Erythroblast (primary cell): ENCODE measurements at regions not wholly inside any gene's neighbourhood (a gene's known extent, or its start where the extent isn't known, plus 50 kb on each side); places are given as distances from the start of the nearest gene placed in this dataset.

Experiments used
- GATA1 ChIP-seq: IDR thresholded peaks from 2 replicates; pipeline ENCODE4 v1.6.1; 2011; ENCODE audit warnings: low read depth, mild to moderate bottlenecking, control low read depth, low read length, moderate library complexity
- POLR2A ChIP-seq: IDR thresholded peaks from 2 replicates; pipeline ENCODE4 v1.6.1; 2011; ENCODE audit warnings: mild to moderate bottlenecking, low read length

- no peak for TF ChIP-seq POLR2A
- TF ChIP-seq GATA1: no peak
These were observed 169.5 kb downstream of the VEGFA start for GRCh38 chr6:43939281-43940070.
